ENCODE measurements at regions not wholly inside any gene's neighbourhood (a gene's known extent, or its start where the extent isn't known, plus 50 kb on each side); places are given as distances from the start of the nearest gene placed in this dataset.
"Not testable (repeated sequence)": the region's sequence is repeated elsewhere in the genome, so short reads cannot be mapped to it uniquely, and the experiment has no call there.

- H3K9me3 Mint-ChIP-seq = peaks cover 0 to 11% (median 5%) of the 10 kb centered on the region in 5 donors
- no peak overlapping the region for H3K27ac Mint-ChIP-seq
- Histone ChIP-seq H3K27me3 (ENCODE audit: insufficient read depth, low read length, poor library complexity, severe bottlenecking) (no peaks in the 10 kb centered on the region), H3K4me3 (ENCODE audit: low read length) (no peak overlapping the region), H3K36me3 (ENCODE audit: insufficient read depth, low read length) (no peaks in the 10 kb centered on the region), H3K4me1 (ENCODE audit: insufficient read depth, low read length) (no peaks in the 10 kb centered on the region), H3K27ac (ENCODE audit: low read depth, low read length) (no peak overlapping the region), H3K9me3 (ENCODE audit: low read length) (no peaks in the 10 kb centered on the region)
- no peak for DNase-seq
- H3K4me1 Mint-ChIP-seq = no peaks in the 10 kb centered on the region
- H3K4me3 Mint-ChIP-seq = no peak overlapping the region
- no peaks in the 10 kb centered on the region for H3K27me3 Mint-ChIP-seq
- no peaks in the 10 kb centered on the region for H3K36me3 Mint-ChIP-seq
- CTCF ChIA-PET = no interaction called here
- POLR2A ChIA-PET = no interaction called here
Observed at GRCh38 chr5:15368835-15369234, 131.1 kb upstream of the FBXL7 start.

DNA sequence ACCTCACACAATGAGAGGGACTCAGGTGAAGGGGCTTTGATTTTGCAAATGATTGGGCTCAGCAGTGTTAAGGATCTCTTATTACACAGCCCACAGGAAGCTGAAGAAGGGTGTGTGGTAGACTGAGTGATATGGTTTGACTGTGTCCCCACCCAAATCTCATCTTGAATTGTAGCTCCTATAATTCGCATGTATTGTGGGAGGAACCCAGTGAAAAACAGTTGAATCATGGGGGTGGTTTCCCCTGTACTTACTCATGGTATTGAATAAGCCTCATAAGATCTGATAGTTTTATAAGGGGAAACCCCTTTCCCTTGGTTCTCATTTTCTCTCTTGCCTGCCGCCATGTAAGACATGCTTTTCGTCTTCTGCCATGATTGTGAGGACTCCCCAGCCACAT, 132.5 kb upstream of the FBXL7 start:
- H3K9me3 Mint-ChIP-seq = peaks cover 0 to 11% (median 4%) of the 10 kb centered on the region in 5 donors

GRCh38 chr5:15366676-15367391, 133.1 kb upstream of the FBXL7 start:
- ChIA-PET CTCF (no interaction called here), POLR2A (no interaction called here)
- H3K27ac Mint-ChIP-seq = no peak overlapping the region
- Histone ChIP-seq H3K4me1 (ENCODE audit: insufficient read depth, low read length) (no peaks in the 10 kb centered on the region), H3K27me3 (ENCODE audit: insufficient read depth, low read length, poor library complexity, severe bottlenecking) (no peaks in the 10 kb centered on the region), H3K36me3 (ENCODE audit: insufficient read depth, low read length) (no peaks in the 10 kb centered on the region), H3K4me3 (ENCODE audit: low read length) (no peak overlapping the region), H3K27ac (ENCODE audit: low read depth, low read length) (no peak overlapping the region), H3K9me3 (ENCODE audit: low read length) (no peaks in the 10 kb centered on the region)
- H3K9me3 Mint-ChIP-seq = peaks cover 0 to 11% (median 5%) of the 10 kb centered on the region in 5 donors
- H3K27me3 Mint-ChIP-seq = no peaks in the 10 kb centered on the region
- no peak for DNase-seq
- H3K4me3 Mint-ChIP-seq = no peak overlapping the region
- no peaks in the 10 kb centered on the region for H3K36me3 Mint-ChIP-seq
- no peaks in the 10 kb centered on the region for H3K4me1 Mint-ChIP-seq

More for the DNA sequence above, 132.5 kb upstream of the FBXL7 start:
- Histone ChIP-seq H3K27me3 (ENCODE audit: insufficient read depth, low read length, poor library complexity, severe bottlenecking) (no peaks in the 10 kb centered on the region), H3K4me3 (ENCODE audit: low read length) (no peak overlapping the region), H3K36me3 (ENCODE audit: insufficient read depth, low read length) (no peaks in the 10 kb centered on the region), H3K9me3 (ENCODE audit: low read length) (no peaks in the 10 kb centered on the region), H3K4me1 (ENCODE audit: insufficient read depth, low read length) (no peaks in the 10 kb centered on the region), H3K27ac (ENCODE audit: low read depth, low read length) (no peak overlapping the region)
- CTCF ChIA-PET = no interaction called here
- H3K27me3 Mint-ChIP-seq = no peaks in the 10 kb centered on the region
- H3K4me1 Mint-ChIP-seq = no peaks in the 10 kb centered on the region
- H3K36me3 Mint-ChIP-seq = no peaks in the 10 kb centered on the region
- no peak overlapping the region for H3K27ac Mint-ChIP-seq
- H3K4me3 Mint-ChIP-seq = no peak overlapping the region
- DNase-seq = no peak
- POLR2A ChIA-PET = no interaction called here

- DNase-seq = no peak
- no peaks in the 10 kb centered on the region for H3K27me3 ChIP-seq (ENCODE audit: insufficient read depth, low read length, poor library complexity, severe bottlenecking)
- H3K4me3 Mint-ChIP-seq = no peak overlapping the region
- H3K4me1 ChIP-seq (ENCODE audit: insufficient read depth, low read length) = no peaks in the 10 kb centered on the region
- ChIA-PET CTCF (no interaction called here), POLR2A (no interaction called here)
- no peaks in the 10 kb centered on the region for H3K4me1 Mint-ChIP-seq
- no peaks in the 10 kb centered on the region for H3K27me3 Mint-ChIP-seq
- peaks cover 2 to 9% (median 7%) of the 10 kb centered on the region in 5 donors for H3K9me3 Mint-ChIP-seq
- no peaks in the 10 kb centered on the region for H3K36me3 Mint-ChIP-seq
- no peak overlapping the region for H3K27ac Mint-ChIP-seq
- no peaks in the 10 kb centered on the region for H3K36me3 ChIP-seq (ENCODE audit: insufficient read depth, low read length)
- no peaks in the 10 kb centered on the region for H3K9me3 ChIP-seq (ENCODE audit: low read length)
- H3K4me3 ChIP-seq (ENCODE audit: low read length) = no peak overlapping the region
- H3K27ac ChIP-seq (ENCODE audit: low read depth, low read length) = no peak overlapping the region
Observed at GRCh38 chr5:15365070-15365469, 134.9 kb upstream of the FBXL7 start.

DNA sequence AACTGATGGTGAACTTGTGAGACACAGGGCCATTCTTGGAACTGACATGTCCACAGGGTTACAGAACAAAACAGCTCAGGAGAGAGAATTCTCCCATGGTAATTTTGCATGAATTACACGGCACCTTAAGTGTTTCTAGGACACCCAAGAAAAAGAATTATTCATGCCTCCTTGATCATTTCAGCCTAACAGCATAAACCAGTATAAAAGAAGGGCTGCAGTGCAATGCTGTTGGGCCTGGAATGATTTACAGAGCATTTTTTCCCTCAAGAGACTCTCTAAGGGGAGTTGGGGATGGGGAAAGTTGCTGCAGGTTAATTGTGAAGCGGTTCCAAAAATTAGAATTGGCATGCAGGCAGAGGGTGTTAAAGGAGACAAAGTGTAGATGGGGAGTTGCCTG, 136.4 kb upstream of the FBXL7 start:
- no peaks in the 10 kb centered on the region for H3K4me1 Mint-ChIP-seq
- POLR2A ChIA-PET = no interaction called here

GRCh38 chr5:15357092-15357453, 142.9 kb upstream of the FBXL7 start:
- H3K27me3 ChIP-seq (ENCODE audit: insufficient read depth, low read length, poor library complexity, severe bottlenecking); H3K4me3 Mint-ChIP-seq; H3K4me3 ChIP-seq (ENCODE audit: low read length); DNase-seq; H3K4me1 Mint-ChIP-seq; H3K36me3 ChIP-seq (ENCODE audit: insufficient read depth, low read length); H3K27me3 Mint-ChIP-seq; H3K9me3 ChIP-seq (ENCODE audit: low read length); POLR2A ChIA-PET; H3K36me3 Mint-ChIP-seq; H3K4me1 ChIP-seq (ENCODE audit: insufficient read depth, low read length); H3K27ac Mint-ChIP-seq; H3K27ac ChIP-seq (ENCODE audit: low read depth, low read length); CTCF ChIA-PET: not testable (repeated sequence)
- H3K9me3 Mint-ChIP-seq = peaks cover 2 to 26% (median 13%) of the 10 kb centered on the region in 5 donors

More for the DNA sequence above, 136.4 kb upstream of the FBXL7 start:
- Histone ChIP-seq H3K4me1 (ENCODE audit: insufficient read depth, low read length) (no peaks in the 10 kb centered on the region), H3K36me3 (ENCODE audit: insufficient read depth, low read length) (no peaks in the 10 kb centered on the region), H3K27ac (ENCODE audit: low read depth, low read length) (no peak overlapping the region), H3K9me3 (ENCODE audit: low read length) (no peaks in the 10 kb centered on the region), H3K27me3 (ENCODE audit: insufficient read depth, low read length, poor library complexity, severe bottlenecking) (no peaks in the 10 kb centered on the region), H3K4me3 (ENCODE audit: low read length) (no peak overlapping the region)
- peaks cover 2 to 15% (median 9%) of the 10 kb centered on the region in 5 donors for H3K9me3 Mint-ChIP-seq
- no peak overlapping the region for H3K27ac Mint-ChIP-seq
- CTCF ChIA-PET = no interaction called here
- H3K36me3 Mint-ChIP-seq = peaks cover 0 to 2% (median 0%) of the 10 kb centered on the region in 3 donors
- no peaks in the 10 kb centered on the region for H3K27me3 Mint-ChIP-seq
- H3K4me3 Mint-ChIP-seq = no peak overlapping the region
- no peak for DNase-seq

DNA sequence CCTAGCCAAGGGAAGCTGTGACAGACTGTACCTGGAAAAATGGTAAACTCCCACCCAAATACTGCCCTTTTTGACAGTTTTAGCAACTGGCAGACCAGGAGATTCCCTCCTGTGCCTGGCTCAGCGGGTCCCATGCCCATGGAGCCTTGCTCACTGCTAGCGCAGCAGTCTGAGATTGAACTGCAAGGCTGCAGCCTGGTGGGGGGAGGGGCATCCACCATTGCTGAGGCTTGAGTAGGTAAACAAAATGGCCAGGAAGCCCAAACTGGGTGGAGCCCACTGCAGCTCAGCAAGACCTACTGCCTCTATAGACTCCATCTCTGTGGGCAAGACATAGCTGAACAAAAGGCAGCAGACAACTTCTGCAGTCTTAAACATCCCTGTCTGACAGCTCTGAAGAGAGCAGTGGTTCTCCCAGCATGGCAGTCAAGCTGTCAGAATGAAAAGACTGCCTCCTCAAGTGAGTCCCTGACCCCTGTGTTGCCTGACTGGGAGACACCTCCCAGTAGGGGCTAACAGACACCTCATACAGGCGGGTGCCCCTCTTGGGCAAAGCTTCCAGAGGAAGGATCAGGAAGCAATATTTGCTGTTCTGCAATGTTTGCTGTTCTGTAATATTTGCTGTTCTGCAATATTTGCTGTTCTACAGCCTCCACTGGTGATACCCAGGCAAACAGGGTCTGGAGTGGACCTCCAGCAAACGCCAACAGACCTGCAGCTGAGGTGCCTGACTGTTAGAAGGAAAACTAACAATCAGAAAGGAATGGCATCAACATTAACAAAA, 143.5 kb upstream of the FBXL7 start:
- H3K36me3 Mint-ChIP-seq; CTCF ChIA-PET; H3K27me3 Mint-ChIP-seq; H3K4me3 Mint-ChIP-seq; DNase-seq; H3K27ac ChIP-seq (ENCODE audit: low read depth, low read length); H3K27me3 ChIP-seq (ENCODE audit: insufficient read depth, low read length, poor library complexity, severe bottlenecking); H3K4me1 ChIP-seq (ENCODE audit: insufficient read depth, low read length); H3K9me3 ChIP-seq (ENCODE audit: low read length); H3K4me1 Mint-ChIP-seq; POLR2A ChIA-PET; H3K36me3 ChIP-seq (ENCODE audit: insufficient read depth, low read length); H3K4me3 ChIP-seq (ENCODE audit: low read length); H3K27ac Mint-ChIP-seq: not testable (repeated sequence)
- H3K9me3 Mint-ChIP-seq = peaks cover 2 to 26% (median 13%) of the 10 kb centered on the region in 5 donors

DNA sequence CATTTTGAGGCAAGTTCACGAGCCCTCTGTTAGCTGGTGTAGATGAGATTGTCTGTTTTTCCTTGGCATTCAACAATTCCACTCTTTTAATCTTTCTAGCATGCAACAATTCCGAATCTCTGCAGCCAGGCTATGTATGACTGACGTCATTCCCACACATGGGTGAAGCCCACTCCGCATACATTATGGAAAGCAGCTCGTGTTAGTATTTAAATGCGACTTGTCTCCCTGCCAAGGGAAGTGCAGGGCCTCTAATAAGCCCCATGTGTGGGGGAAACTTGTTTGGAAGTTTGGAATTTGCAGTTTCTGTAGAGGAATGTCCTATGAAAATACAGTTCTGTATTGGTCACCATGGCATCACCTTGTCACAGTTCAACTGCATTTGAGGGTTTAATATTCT, 146.0 kb upstream of the FBXL7 start:
- ChIA-PET CTCF (no interaction called here), POLR2A (no interaction called here)
- H3K36me3 ChIP-seq (ENCODE audit: insufficient read depth, low read length) = no peaks in the 10 kb centered on the region
- H3K4me3 ChIP-seq (ENCODE audit: low read length) = no peak overlapping the region
- H3K27ac ChIP-seq (ENCODE audit: low read depth, low read length) = no peak overlapping the region
- no peaks in the 10 kb centered on the region for H3K27me3 Mint-ChIP-seq
- H3K4me1 ChIP-seq (ENCODE audit: insufficient read depth, low read length) = no peaks in the 10 kb centered on the region
- H3K9me3 ChIP-seq (ENCODE audit: low read length) = no peaks in the 10 kb centered on the region
- H3K9me3 Mint-ChIP-seq = peaks cover 0 to 17% (median 8%) of the 10 kb centered on the region in 5 donors
- no peak overlapping the region for H3K4me3 Mint-ChIP-seq
- peaks cover 0 to under 1% (median 0%) of the 10 kb centered on the region in 3 donors for H3K36me3 Mint-ChIP-seq
- DNase-seq = no peak
- H3K27ac Mint-ChIP-seq = no peak overlapping the region
- no peaks in the 10 kb centered on the region for H3K27me3 ChIP-seq (ENCODE audit: insufficient read depth, low read length, poor library complexity, severe bottlenecking)
- no peaks in the 10 kb centered on the region for H3K4me1 Mint-ChIP-seq
